Prostate gland (tissue), 2 donors: ENCODE measurements at regions not wholly inside any gene's neighbourhood (a gene's known extent, or its start where the extent isn't known, plus 50 kb on each side); places are given as distances from the start of the nearest gene placed in this dataset.

ENCODE experiments used
- DNase-seq: peaks from one replicate; pipeline ENCODE4 v3.0.0-alpha.2; 2019; ENCODE audit warnings: low spot score
- H3K27ac ChIP-seq, 2 donors: fragments of 200-600 bp; sonication (generic); 2 replicates each; pipeline ENCODE4 v1.5.1; 2017 to 2019
- H3K27me3 ChIP-seq: fragments of 200-600 bp; sonication (generic); replicated peaks from 2 replicates; pipeline ENCODE4 v1.5.1; 2019; ENCODE audit not compliant: insufficient read depth
- H3K36me3 ChIP-seq, 2 donors: fragments of 200-600 bp; sonication (generic); 1 replicate in 1 of 2; 2 replicates in 1 of 2; pipeline versions ENCODE4 v1.5.1 to v1.8.1; 2017 to 2019
- H3K4me1 ChIP-seq: fragments of 200-600 bp; sonication (generic); replicated peaks from 2 replicates; pipeline ENCODE4 v1.5.1; 2019
- H3K4me3 ChIP-seq, 2 donors: fragments of 200-600 bp; sonication (generic); 2 replicates each; pipeline ENCODE4 v1.5.1; 2017 to 2019
- H3K9me3 ChIP-seq: fragments of 200-600 bp; sonication (generic); 2 replicates; pipeline ENCODE4 v1.5.1; 2017
- CTCF ChIP-seq, 4 experiments: fragments of 200-600 bp in 2 of 4; fragments of 450-650 bp in 2 of 4; sonication (generic) in 2 of 4; IDR thresholded peaks; 1 replicate in 3 of 4; 2 replicates in 1 of 4; pipeline ENCODE4 v1.5.1; 2016 to 2019; ENCODE audit warnings: antibody characterized with exemption in 4 of 4, mild to moderate bottlenecking in 2 of 4, moderate library complexity in 2 of 4
- POLR2A ChIP-seq: fragments of 450-650 bp; IDR thresholded peaks from one replicate; pipeline ENCODE4 v1.6.1; 2016; ENCODE audit warnings: antibody characterized with exemption, mild to moderate bottlenecking
- POLR2AphosphoS5 ChIP-seq: sonication (generic); formaldehyde crosslinking; IDR thresholded peaks from one replicate; pipeline ENCODE4 v1.6.1; 2017; ENCODE audit warnings: antibody characterized with exemption
- WGBS: methylation state at CpG from one replicate; pipeline ENCODE4 v1.1.5; 2018; 5-methylcytosine and 5-hydroxymethylcytosine counted together
- intact Hi-C: fragments of 100-400 bp; cut with DNase I; formaldehyde crosslinking; loops from one replicate; pipeline ENCODE4 v1.14.2; 2022

DNA sequence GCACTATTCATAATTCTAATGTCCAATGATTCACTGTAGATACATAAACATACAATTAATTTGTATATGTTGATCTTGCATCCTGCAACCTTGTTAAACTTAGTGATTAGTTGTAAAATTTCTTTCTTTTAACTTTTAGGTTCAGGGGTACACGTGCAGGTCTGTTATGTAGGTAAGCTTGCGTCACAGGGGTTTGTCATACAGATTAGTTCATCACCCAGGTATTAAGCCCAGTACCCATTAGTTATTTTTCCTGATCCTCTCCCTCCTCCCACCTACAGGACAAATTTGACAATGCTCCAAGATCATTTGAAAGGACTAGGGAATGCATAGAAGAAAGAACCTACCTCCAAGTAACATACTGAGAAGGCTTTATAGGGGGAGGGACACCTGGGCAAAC, 290.1 kb downstream of the SRBD1 start:
- H3K27me3 ChIP-seq: no peaks in the 10 kb centered on the region
- WGBS: 81% methylated on average over 2 of the region's 2 CpGs
- no peaks in the 10 kb centered on the region for H3K4me1 ChIP-seq
- no peak for TF ChIP-seq POLR2A
- no peak for TF ChIP-seq CTCF (IDR thresholded peaks at IDR 0.05)
- TF ChIP-seq POLR2AphosphoS5: no peak
- intact Hi-C loops: no loop called here
- no peaks in the 10 kb centered on the region for H3K36me3 ChIP-seq
- H3K4me3 ChIP-seq: no peak overlapping the region
- no peak overlapping the region for H3K27ac ChIP-seq
- DNase-seq: no peak
- no peaks in the 10 kb centered on the region for H3K9me3 ChIP-seq

GRCh38 chr2:45319683-45320455, 291.2 kb downstream of the SRBD1 start:
- Histone ChIP-seq H3K36me3 (no peaks in the 10 kb centered on the region), H3K4me1 (no peaks in the 10 kb centered on the region), H3K27ac (no peak overlapping the region), H3K9me3 (no peaks in the 10 kb centered on the region), H3K27me3 (no peaks in the 10 kb centered on the region), H3K4me3 (no peak overlapping the region)
- no peak for DNase-seq
- intact Hi-C loops: no loop called here
- no peak for TF ChIP-seq POLR2A
- TF ChIP-seq CTCF (IDR thresholded peaks at IDR 0.05): no peak
- no peak for TF ChIP-seq POLR2AphosphoS5
- WGBS: 79% methylated on average over 7 of the region's 7 CpGs

- Histone ChIP-seq H3K36me3 (no peaks in the 10 kb centered on the region), H3K27ac (no peak overlapping the region), H3K4me1 (no peaks in the 10 kb centered on the region), H3K4me3 (no peak overlapping the region), H3K27me3 (no peaks in the 10 kb centered on the region), H3K9me3 (no peaks in the 10 kb centered on the region)
- intact Hi-C loops: no loop called here
- no peak for DNase-seq
- WGBS: 70% methylated on average over 4 of the region's 4 CpGs
- no peak for TF ChIP-seq CTCF (IDR thresholded peaks at IDR 0.05)
- TF ChIP-seq POLR2A: no peak
- TF ChIP-seq POLR2AphosphoS5: peak; percentile 21
Measured at GRCh38 chr2:45318686-45319085, 292.4 kb downstream of the SRBD1 start.

- intact Hi-C loops: no loop called here
- no peak overlapping the region for H3K27ac ChIP-seq
- no peaks in the 10 kb centered on the region for H3K36me3 ChIP-seq
- no peaks in the 10 kb centered on the region for H3K27me3 ChIP-seq
- 84% methylated on average over 10 of the region's 10 CpGs for WGBS
- DNase-seq: no peak
- TF ChIP-seq CTCF (IDR thresholded peaks at IDR 0.05) (no peak), POLR2A (no peak), POLR2AphosphoS5 (no peak)
- no peaks in the 10 kb centered on the region for H3K4me1 ChIP-seq
- H3K4me3 ChIP-seq: no peak overlapping the region
- no peaks in the 10 kb centered on the region for H3K9me3 ChIP-seq
Measured at GRCh38 chr2:45316576-45317338, 294.3 kb downstream of the SRBD1 start.

DNA sequence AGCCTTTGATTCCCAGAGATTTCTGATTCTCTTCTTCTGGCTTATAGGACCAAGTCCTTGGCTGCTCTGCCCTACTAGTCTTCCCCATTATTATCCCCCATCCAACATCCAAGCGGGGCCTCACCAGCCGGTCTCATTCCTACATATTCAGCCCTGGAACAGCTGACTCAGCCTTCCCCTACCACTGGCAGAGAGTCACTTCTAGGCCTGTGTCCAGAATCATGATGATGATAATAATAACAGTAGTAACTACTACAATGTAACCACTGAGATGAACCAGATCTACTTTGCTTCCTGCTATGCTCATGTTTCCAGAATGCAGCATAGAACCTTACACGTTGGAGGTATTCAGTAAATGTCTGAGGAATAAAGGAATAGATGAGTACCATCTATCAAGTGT, 295.2 kb downstream of the SRBD1 start:
- H3K4me1 ChIP-seq: no peaks in the 10 kb centered on the region
- no peak for TF ChIP-seq POLR2AphosphoS5
- no peak for TF ChIP-seq CTCF (IDR thresholded peaks at IDR 0.05)
- no peak for TF ChIP-seq POLR2A
- no peaks in the 10 kb centered on the region for H3K27me3 ChIP-seq
- no peak overlapping the region for H3K27ac ChIP-seq
- H3K4me3 ChIP-seq: no peak overlapping the region
- H3K9me3 ChIP-seq: no peaks in the 10 kb centered on the region
- H3K36me3 ChIP-seq: no peaks in the 10 kb centered on the region
- no peak for DNase-seq
- 60% methylated on average over 3 of the region's 3 CpGs for WGBS
- intact Hi-C loops: no loop called here
